ENCODE measurements at regions not wholly inside any gene's neighbourhood (a gene's known extent, or its start where the extent isn't known, plus 50 kb on each side); places are given as distances from the start of the nearest gene placed in this dataset.
"Not testable (repeated sequence)": the region's sequence is repeated elsewhere in the genome, so short reads cannot be mapped to it uniquely, and the experiment has no call there.

- DNase-seq (ENCODE audit: low read depth) = no peak
Measured at GRCh38 chr3:51588724-51589123, 50.2 kb downstream of the RAD54L2 start.

GRCh38 chr3:51591231-51591630, 52.7 kb downstream of the RAD54L2 start:
- DNase-seq (ENCODE audit: low read depth) = peak; percentile 61

- DNase-seq (ENCODE audit: low read depth) = no peak
Measured at GRCh38 chr3:51593697-51594096, 55.2 kb downstream of the RAD54L2 start.

GRCh38 chr3:51599638-51600037, 61.1 kb downstream of the RAD54L2 start:
- not testable (repeated sequence) for DNase-seq (ENCODE audit: low read depth)

- no peak for DNase-seq (ENCODE audit: low read depth)
Measured at GRCh38 chr3:51604212-51604611, 65.7 kb downstream of the RAD54L2 start.

- DNase-seq (ENCODE audit: low read depth) = no peak
Measured at GRCh38 chr3:51605938-51606337, 65.1 kb upstream of the TEX264 start.

- not testable (repeated sequence) for DNase-seq (ENCODE audit: low read depth)
Measured at GRCh38 chr3:51606871-51607270, 64.2 kb upstream of the TEX264 start.

GRCh38 chr3:51607591-51608325, 63.3 kb upstream of the TEX264 start:
- DNase-seq (ENCODE audit: low read depth) = not testable (repeated sequence)

GRCh38 chr3:51610708-51611107, 60.3 kb upstream of the TEX264 start:
- no peak for DNase-seq (ENCODE audit: low read depth)

- DNase-seq (ENCODE audit: low read depth) = no peak
Measured at GRCh38 chr3:51617597-51617996, 53.5 kb upstream of the TEX264 start.

- DNase-seq (ENCODE audit: low read depth) = not testable (repeated sequence)
Measured at GRCh38 chr3:51618038-51618437, 53.0 kb upstream of the TEX264 start.

- no peak for DNase-seq (ENCODE audit: low read depth)
Measured at GRCh38 chr3:51618496-51618895, 52.6 kb upstream of the TEX264 start.

- no peak for DNase-seq (ENCODE audit: low read depth)
Measured at GRCh38 chr3:51619983-51620382, 51.1 kb upstream of the TEX264 start.

GRCh38 chr3:51620543-51620942, 50.5 kb upstream of the TEX264 start:
- DNase-seq (ENCODE audit: low read depth) = peak; percentile 20

GRCh38 chr3:51621091-51621892, 49.8 kb upstream of the TEX264 start:
- DNase-seq (ENCODE audit: low read depth) = peak; percentile 13

Measured in myocyte (in vitro differentiated cells).